ENCODE measurements at regions not wholly inside any gene's neighbourhood (a gene's known extent, or its start where the extent isn't known, plus 50 kb on each side); places are given as distances from the start of the nearest gene placed in this dataset.

GRCh38 chr5:165477546-165477945 lies 1972.1 kb downstream of the MAT2B start:
- Histone ChIP-seq H3K36me3 (ENCODE audit: control insufficient read depth, insufficient read depth, low read length) (no peaks in the 10 kb centered on the region), H3K9me3 (ENCODE audit: control insufficient read depth, low read depth, low read length) (no peaks in the 10 kb centered on the region)

GRCh38 chr5:165495829-165496380 lies 1990.5 kb downstream of the MAT2B start:
- no peak overlapping the region for H3K27ac ChIP-seq (ENCODE audit: low read length)
- no peak overlapping the region for H3K4me3 ChIP-seq (ENCODE audit: low read length)
- H3K27me3 ChIP-seq (ENCODE audit: control insufficient read depth, insufficient read depth, low read length), result no peaks in the 10 kb centered on the region
- no peaks in the 10 kb centered on the region for H3K4me1 ChIP-seq (ENCODE audit: control insufficient read depth, insufficient read depth, low read length)
- WGBS (ENCODE audit: insufficient coverage, low lambda C conversion rate), result 14% methylated on average over 2 of the region's 5 CpGs
- no peaks in the 10 kb centered on the region for H3K36me3 ChIP-seq (ENCODE audit: control insufficient read depth, insufficient read depth, low read length)
- no peak for DNase-seq
- no peaks in the 10 kb centered on the region for H3K9me3 ChIP-seq (ENCODE audit: control insufficient read depth, low read depth, low read length)

More at GRCh38 chr5:165477546-165477945, 1972.1 kb downstream of the MAT2B start:
- no peaks in the 10 kb centered on the region for H3K4me1 ChIP-seq (ENCODE audit: control insufficient read depth, insufficient read depth, low read length)
- H3K27me3 ChIP-seq (ENCODE audit: control insufficient read depth, insufficient read depth, low read length), result no peaks in the 10 kb centered on the region
- no peak overlapping the region for H3K4me3 ChIP-seq (ENCODE audit: low read length)
- WGBS (ENCODE audit: insufficient coverage, low lambda C conversion rate), result no CpG with 5 or more reads among the region's 3 CpGs
- H3K27ac ChIP-seq (ENCODE audit: low read length), result no peak overlapping the region
- DNase-seq, result no peak

DNA sequence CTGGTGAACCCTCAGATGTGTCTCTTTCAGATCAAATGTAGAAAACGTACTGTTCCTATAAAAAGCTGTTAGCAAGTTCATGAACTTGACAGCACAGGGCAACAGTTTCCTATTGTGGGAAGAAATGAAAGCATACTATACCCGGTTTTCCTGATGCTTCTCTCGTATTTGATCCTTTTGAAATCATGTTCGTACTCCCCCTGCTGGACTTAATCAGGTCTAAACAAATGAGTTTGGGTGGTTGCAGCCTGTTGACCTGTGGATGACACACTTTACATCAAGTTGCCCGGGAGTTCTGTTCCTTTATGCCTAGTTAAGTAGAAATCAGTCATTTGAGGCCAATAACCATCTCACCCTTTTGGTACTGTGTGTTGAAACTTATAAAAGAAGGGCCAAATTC lies 1992.3 kb downstream of the MAT2B start:
- no peaks in the 10 kb centered on the region for H3K27me3 ChIP-seq (ENCODE audit: control insufficient read depth, insufficient read depth, low read length)
- DNase-seq, result no peak
- no peaks in the 10 kb centered on the region for H3K36me3 ChIP-seq (ENCODE audit: control insufficient read depth, insufficient read depth, low read length)
- no peaks in the 10 kb centered on the region for H3K9me3 ChIP-seq (ENCODE audit: control insufficient read depth, low read depth, low read length)
- WGBS (ENCODE audit: insufficient coverage, low lambda C conversion rate), result 73% methylated on average over 2 of the region's 5 CpGs
- H3K27ac ChIP-seq (ENCODE audit: low read length), result no peak overlapping the region
- H3K4me1 ChIP-seq (ENCODE audit: control insufficient read depth, insufficient read depth, low read length), result no peaks in the 10 kb centered on the region
- no peak overlapping the region for H3K4me3 ChIP-seq (ENCODE audit: low read length)

- Histone ChIP-seq H3K36me3 (ENCODE audit: control insufficient read depth, insufficient read depth, low read length) (no peaks in the 10 kb centered on the region), H3K4me1 (ENCODE audit: control insufficient read depth, insufficient read depth, low read length) (no peaks in the 10 kb centered on the region), H3K4me3 (ENCODE audit: low read length) (no peak overlapping the region), H3K9me3 (ENCODE audit: control insufficient read depth, low read depth, low read length) (no peaks in the 10 kb centered on the region), H3K27ac (ENCODE audit: low read length) (no peak overlapping the region), H3K27me3 (ENCODE audit: control insufficient read depth, insufficient read depth, low read length) (no peaks in the 10 kb centered on the region)
- WGBS (ENCODE audit: insufficient coverage, low lambda C conversion rate), result 42% methylated on average over 5 of the region's 11 CpGs
- no peak for DNase-seq
These were observed 1997.7 kb downstream of the MAT2B start for GRCh38 chr5:165502893-165503691.

DNA sequence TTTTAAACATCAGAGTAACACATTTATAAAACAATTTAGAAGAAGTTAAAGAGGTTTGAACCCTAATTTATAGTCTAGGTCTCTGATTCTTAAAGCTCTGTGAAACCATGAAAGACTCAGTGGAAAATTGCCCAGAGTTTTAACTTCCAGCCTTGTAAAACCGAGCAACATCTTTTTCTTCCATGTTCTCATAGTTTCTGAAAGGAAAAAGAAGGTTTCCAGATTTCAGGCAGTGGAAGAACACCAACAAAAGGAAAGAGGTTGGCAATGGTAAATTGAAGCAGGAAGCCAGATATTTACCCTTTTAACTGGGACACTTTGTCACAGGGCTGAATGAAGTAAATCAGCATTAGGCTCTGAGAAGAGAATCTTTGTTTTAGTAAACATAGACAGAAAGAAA lies 1999.3 kb downstream of the MAT2B start:
- no CpG with 5 or more reads among the region's 1 CpG for WGBS (ENCODE audit: insufficient coverage, low lambda C conversion rate)
- Histone ChIP-seq H3K27ac (ENCODE audit: low read length) (no peak overlapping the region), H3K4me1 (ENCODE audit: control insufficient read depth, insufficient read depth, low read length) (no peaks in the 10 kb centered on the region)

DNA sequence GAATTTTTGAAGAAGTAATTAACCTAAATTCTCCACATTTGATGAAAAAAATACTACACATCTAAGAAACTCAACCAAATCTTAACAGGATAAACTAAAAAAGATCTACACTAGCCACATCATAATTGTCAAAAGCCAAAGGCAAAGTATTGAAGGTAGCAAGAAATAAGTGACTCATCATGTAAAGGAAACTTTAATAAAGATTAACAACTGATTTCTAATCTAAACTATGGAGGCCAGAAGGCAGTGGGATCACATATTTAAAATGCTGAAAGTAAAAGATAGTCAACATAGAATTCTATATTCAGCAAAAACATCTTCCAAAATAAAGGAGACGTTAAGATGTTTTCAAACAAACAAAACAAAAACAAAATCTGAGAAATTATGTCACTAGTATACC lies 2002.9 kb downstream of the MAT2B start:
- Histone ChIP-seq H3K27me3 (ENCODE audit: control insufficient read depth, insufficient read depth, low read length) (no peaks in the 10 kb centered on the region), H3K4me1 (ENCODE audit: control insufficient read depth, insufficient read depth, low read length) (no peaks in the 10 kb centered on the region), H3K36me3 (ENCODE audit: control insufficient read depth, insufficient read depth, low read length) (no peaks in the 10 kb centered on the region), H3K9me3 (ENCODE audit: control insufficient read depth, low read depth, low read length) (no peaks in the 10 kb centered on the region), H3K27ac (ENCODE audit: low read length) (no peak overlapping the region), H3K4me3 (ENCODE audit: low read length) (no peak overlapping the region)
- DNase-seq, result no peak
- 100% methylated on average over 1 of the region's 1 CpG for WGBS (ENCODE audit: insufficient coverage, low lambda C conversion rate)

More for the DNA sequence above, 1999.3 kb downstream of the MAT2B start:
- Histone ChIP-seq H3K27me3 (ENCODE audit: control insufficient read depth, insufficient read depth, low read length) (no peaks in the 10 kb centered on the region), H3K9me3 (ENCODE audit: control insufficient read depth, low read depth, low read length) (no peaks in the 10 kb centered on the region), H3K4me3 (ENCODE audit: low read length) (no peak overlapping the region), H3K36me3 (ENCODE audit: control insufficient read depth, insufficient read depth, low read length) (no peaks in the 10 kb centered on the region)
- DNase-seq, result no peak

- Histone ChIP-seq H3K27me3 (ENCODE audit: control insufficient read depth, insufficient read depth, low read length) (no peaks in the 10 kb centered on the region), H3K4me1 (ENCODE audit: control insufficient read depth, insufficient read depth, low read length) (no peaks in the 10 kb centered on the region), H3K4me3 (ENCODE audit: low read length) (no peak overlapping the region), H3K27ac (ENCODE audit: low read length) (no peak overlapping the region), H3K36me3 (ENCODE audit: control insufficient read depth, insufficient read depth, low read length) (no peaks in the 10 kb centered on the region), H3K9me3 (ENCODE audit: control insufficient read depth, low read depth, low read length) (peaks cover under 1% of the 10 kb centered on the region)
- DNase-seq, result no peak
These were observed 2003.4 kb downstream of the MAT2B start for GRCh38 chr5:165508861-165509260.

DNA sequence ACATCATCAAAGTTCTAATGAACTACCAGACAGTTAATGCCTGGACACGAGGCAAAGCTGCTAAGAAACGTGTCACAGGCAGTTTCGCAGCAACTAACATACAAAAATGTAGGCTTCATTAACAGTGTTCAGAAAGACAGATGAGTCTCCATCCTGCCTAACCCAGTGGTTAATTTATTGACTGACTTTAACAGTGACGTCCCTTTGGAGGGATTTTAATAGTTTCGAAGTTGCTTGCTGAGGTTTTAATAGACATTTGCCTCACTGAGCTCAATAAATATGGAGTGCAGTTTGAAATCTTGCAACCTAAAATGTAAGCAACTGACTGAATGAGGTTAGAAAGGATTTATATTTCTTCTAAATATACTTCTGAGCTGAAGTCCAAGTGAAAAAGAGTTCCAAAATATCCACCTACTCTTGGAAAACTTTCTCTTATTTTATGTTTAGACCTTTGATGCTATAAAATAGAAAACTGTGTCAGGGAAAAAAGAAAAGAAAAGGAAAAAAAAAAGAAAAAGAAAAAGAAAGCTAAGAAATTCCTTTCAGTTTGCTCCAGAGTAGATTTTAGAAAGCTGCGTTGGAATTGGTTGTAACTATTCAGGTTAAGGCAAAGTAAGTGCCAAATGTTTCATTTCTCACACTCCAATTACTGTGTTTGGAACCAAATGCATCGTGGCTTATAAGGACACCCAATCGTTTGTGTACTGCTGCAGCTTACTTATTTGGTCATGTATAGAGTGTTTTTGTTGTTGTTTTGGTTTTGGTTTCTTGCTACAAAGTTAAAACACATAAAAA lies 2016.6 kb downstream of the MAT2B start:
- Histone ChIP-seq H3K27me3 (ENCODE audit: control insufficient read depth, insufficient read depth, low read length) (no peaks in the 10 kb centered on the region), H3K27ac (ENCODE audit: low read length) (no peak overlapping the region), H3K36me3 (ENCODE audit: control insufficient read depth, insufficient read depth, low read length) (no peaks in the 10 kb centered on the region), H3K4me1 (ENCODE audit: control insufficient read depth, insufficient read depth, low read length) (no peaks in the 10 kb centered on the region), H3K9me3 (ENCODE audit: control insufficient read depth, low read depth, low read length) (no peaks in the 10 kb centered on the region), H3K4me3 (ENCODE audit: low read length) (no peak overlapping the region)
- 80% methylated on average over 1 of the region's 8 CpGs for WGBS (ENCODE audit: insufficient coverage, low lambda C conversion rate)
- no peak for DNase-seq

DNA sequence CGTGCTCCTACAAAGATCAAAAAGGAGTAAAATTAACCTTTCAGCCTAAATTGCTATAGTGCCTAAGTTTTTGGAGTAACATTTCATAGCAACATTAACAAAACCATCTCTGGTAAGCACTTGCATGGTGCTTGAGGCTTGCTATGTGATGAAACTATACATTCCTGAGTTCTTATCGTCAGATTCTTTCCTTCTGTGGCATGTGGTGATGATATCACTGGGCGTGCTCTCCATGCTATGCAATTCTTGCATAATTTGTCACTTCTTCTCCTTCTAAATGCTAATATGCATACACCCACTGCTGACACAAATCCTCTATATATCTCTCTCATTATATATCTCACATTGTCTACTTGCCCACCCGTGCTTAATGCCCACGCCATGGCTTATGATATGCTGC lies 2019.9 kb downstream of the MAT2B start:
- Histone ChIP-seq H3K27ac (ENCODE audit: low read length) (no peak overlapping the region), H3K36me3 (ENCODE audit: control insufficient read depth, insufficient read depth, low read length) (no peaks in the 10 kb centered on the region), H3K4me1 (ENCODE audit: control insufficient read depth, insufficient read depth, low read length) (no peaks in the 10 kb centered on the region), H3K27me3 (ENCODE audit: control insufficient read depth, insufficient read depth, low read length) (no peaks in the 10 kb centered on the region), H3K4me3 (ENCODE audit: low read length) (no peak overlapping the region), H3K9me3 (ENCODE audit: control insufficient read depth, low read depth, low read length) (peaks cover 3% of the 10 kb centered on the region)
- DNase-seq, result no peak
- 89% methylated on average over 4 of the region's 5 CpGs for WGBS (ENCODE audit: insufficient coverage, low lambda C conversion rate)

GRCh38 chr5:165526357-165526756 lies 2020.9 kb downstream of the MAT2B start:
- no peak for DNase-seq
- H3K4me1 ChIP-seq (ENCODE audit: control insufficient read depth, insufficient read depth, low read length), result no peaks in the 10 kb centered on the region
- no peak overlapping the region for H3K27ac ChIP-seq (ENCODE audit: low read length)
- H3K36me3 ChIP-seq (ENCODE audit: control insufficient read depth, insufficient read depth, low read length), result no peaks in the 10 kb centered on the region
- peaks cover 3% of the 10 kb centered on the region for H3K9me3 ChIP-seq (ENCODE audit: control insufficient read depth, low read depth, low read length)
- no peaks in the 10 kb centered on the region for H3K27me3 ChIP-seq (ENCODE audit: control insufficient read depth, insufficient read depth, low read length)
- WGBS (ENCODE audit: insufficient coverage, low lambda C conversion rate), result no CpG with 5 or more reads among the region's 3 CpGs
- H3K4me3 ChIP-seq (ENCODE audit: low read length), result no peak overlapping the region
